ENCODE measurements at regions not wholly inside any gene's neighbourhood (a gene's known extent, or its start where the extent isn't known, plus 50 kb on each side); places are given as distances from the start of the nearest gene placed in this dataset.

DNA sequence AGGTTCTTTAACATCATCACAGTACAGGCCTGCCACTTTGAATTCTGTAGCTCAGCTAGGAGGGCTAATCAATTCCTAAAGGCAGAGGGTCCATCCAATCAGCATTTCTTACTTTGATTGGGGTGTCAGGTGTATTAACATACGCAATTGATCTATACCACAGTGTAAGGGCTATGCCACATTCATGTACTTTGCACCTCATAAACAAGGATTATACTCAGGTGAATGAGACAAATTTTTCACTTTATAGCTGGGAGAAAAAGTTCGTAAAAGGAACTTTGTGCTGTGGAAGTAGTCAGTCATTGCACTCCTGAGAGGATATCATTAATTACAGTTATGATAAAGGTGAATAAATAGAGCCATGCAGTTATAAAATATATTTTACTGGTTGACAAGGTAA, 119.9 kb upstream of the AHR start:
- DNase-seq (ENCODE audit: low read depth), result no peak

DNA sequence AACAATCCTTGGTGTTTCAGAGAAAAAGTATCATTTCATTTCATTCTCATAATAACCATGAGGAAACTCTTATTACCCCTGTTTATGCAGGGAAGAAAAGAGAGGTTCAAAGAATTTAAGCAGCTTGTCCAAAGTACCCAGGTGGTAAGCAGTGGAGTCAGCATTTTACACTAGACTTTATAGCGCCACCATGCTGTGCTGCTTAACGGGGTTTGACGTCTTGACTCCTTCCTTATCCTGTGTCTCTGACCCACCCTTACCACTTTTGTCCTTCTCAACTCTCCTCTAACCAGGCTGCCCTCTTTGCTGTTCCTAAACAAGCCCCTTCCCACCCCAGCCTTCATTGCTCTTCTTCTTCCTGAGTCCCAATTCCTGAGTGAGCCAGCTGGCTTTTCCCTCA, 117.0 kb upstream of the AHR start:
- no peak for DNase-seq (ENCODE audit: low read depth)

DNA sequence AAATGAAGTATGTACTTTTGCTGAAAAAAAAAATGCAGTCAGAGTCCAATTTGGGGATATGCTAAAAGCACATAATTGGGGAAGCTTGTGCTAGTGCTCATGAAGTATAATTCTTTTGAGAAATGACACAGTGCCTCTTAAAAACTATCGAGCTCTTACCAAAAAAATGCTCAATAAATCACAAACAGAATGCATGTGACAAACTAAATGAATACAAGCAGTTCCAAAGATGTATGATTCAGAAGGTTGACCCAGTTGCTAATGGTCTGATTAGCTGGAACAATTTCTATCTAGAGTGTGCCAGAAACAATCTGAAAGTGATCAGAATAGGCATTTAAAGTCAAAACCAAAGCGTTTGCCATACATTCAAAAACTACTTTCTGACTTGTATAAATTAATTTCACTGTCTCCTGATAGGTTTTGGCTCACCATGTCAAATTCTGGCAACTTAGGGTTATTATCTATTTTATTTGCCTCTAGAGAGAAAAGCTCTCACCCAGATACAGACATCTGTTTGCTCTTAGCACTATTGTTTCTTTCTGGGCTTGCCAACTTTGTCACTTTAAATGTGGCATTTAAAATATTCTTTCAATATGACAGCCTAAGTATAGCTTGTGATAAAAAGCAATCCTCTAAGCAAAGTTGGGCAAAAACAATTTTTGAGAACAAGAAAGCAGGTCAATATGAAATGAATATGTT, 114.7 kb upstream of the AHR start:
- no peak for DNase-seq (ENCODE audit: low read depth)

DNA sequence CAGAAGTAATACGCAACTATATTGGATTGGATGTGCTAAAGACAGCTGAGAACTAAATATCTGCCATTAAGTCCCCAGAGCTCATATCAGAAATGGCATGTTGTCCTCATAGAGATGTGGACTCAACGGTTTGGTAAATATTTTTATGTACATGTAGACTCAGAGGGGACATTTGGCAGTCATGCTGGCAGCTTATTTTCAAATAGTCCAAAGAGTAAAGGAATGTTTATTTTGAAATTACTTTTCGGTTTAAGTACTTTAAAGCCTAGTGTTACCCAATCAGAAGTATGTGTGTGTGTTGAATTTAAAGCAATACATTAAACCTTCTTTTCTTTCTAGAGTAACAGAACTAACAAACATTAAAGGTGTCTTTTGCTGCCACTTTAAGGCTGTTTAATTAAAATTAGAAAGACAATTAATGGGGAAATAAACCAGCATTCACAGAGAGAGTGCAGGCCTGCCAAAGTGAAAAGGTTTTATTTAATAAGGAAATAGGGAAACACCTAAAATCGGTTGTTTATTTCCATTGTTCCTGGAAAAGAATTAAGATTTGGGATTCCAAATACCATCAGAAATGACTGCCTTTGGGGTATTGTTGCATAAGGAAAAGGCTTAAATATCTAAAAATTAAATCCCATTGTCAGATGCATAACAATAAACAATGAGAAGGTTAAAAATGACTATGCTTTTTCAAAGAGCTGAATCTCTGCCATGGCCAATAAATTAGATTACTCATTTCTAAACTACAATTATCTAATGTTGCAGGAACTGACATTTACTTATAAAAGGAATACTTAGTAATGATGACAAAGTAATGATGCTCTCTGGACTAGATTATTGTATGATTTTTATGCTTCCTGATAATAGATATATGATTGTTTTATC, 113.4 kb upstream of the AHR start:
- no peak for DNase-seq (ENCODE audit: low read depth)

DNA sequence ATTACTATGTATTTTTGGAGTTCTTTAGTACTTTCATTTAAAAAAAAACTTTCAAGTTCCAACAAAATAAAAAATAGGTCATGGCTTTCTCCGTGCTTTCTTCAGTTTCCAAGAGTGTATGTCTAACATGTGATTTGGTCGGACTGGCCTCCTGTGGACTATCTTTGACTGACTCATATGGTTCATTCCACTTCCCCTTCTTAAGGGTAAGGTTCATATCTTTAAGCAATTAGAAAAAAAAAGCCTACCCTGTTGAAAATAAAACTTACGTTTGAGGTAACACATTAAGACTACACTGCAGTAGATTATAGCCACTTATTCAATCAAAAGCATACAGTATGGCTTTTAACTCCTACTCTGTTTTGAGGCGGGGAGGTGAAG, 112.8 kb upstream of the AHR start:
- DNase-seq (ENCODE audit: low read depth), result peak; percentile 2

DNA sequence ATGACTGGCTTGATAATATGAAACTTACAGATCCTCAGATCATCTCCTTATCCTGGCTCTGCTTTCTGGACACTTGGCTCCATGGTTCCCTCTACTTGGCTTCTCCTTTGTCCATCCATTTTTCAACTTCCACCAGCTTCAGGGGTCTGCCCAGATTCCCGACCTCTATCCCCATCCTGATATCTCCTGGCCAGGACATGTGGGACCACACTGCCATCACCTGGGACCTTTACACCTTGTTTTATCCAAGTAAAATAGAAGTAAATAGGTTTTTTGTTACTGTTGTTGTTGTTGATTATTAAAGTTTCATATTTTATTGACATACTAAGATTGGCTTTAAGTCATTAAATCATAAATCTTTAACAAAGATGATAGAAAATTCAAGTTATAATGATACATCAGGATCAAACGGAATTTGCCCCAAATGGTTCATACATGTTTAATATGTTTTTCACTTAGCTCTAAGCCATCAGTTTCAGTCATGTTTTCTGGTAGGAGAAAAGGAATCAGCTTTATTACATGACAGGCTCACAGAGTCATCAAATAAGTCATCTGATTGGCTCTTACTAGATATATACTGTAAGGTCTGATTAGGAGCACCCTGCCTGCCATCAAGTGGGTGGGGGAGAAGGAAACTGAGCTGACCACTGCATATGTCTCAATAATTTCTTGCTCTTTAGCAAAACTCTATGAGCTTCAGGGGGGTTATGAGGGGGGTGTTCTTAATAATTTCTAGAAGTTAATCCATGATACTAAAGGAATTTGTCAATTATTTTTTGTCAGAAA, 111.5 kb upstream of the AHR start:
- no peak for DNase-seq (ENCODE audit: low read depth)

DNA sequence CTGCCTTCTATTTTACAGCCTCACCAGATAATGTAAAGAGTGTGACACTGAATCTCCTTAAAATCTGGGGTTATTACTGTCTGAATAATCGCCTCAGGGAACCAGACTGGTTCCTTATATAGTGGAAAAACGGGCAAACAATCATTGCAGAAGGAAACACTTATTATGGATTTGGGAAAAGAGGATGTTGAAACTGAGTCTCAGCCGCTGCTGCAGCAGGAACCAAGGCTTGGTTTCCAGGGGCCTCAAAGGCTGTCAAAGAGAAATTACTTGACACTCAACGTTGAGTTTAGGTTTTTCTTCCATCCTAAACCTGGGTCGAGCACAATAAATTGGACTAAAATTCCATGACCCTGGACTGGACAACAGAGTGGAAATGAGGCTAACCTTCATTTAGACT, 103.8 kb upstream of the AHR start:
- DNase-seq (ENCODE audit: low read depth), result no peak

DNA sequence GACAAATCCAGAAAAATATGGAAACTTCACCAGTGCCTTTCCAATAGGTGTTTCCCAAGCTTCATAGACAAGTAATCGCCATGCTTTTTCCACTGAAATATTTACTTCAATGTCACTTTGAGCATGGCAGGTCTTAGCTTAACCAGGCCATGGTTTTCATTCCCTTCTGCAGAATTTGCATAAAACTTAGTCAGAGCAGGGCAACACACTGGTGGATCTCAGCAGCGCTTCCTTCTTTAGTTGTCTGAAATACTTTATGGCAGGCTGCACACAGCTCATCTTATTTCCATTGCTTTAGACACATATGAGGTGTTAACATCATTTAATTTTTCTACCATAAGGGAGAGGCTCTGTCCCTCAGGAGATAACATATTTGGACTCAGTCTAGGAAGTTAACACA, 102.9 kb upstream of the AHR start:
- DNase-seq (ENCODE audit: low read depth), result no peak

DNA sequence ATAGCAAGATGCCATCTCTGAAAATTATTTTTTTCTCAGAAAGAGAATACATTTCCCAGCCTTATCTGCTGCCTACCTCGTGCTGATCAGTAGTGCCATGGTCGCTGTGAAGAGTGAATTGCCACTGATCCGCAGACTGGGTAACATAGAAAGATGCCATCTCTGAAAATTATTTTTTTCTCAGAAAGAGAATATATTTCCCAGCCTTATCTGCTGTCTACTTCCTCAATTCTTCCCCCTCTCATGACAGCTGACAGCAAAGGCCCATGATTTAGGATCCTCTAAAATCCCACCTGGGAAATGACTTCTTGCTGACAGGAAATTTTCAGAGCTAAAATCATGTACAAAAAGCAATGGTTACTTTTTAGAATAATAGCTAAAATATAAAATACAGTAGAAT, 92.5 kb upstream of the AHR start:
- DNase-seq (ENCODE audit: low read depth), result no peak

DNA sequence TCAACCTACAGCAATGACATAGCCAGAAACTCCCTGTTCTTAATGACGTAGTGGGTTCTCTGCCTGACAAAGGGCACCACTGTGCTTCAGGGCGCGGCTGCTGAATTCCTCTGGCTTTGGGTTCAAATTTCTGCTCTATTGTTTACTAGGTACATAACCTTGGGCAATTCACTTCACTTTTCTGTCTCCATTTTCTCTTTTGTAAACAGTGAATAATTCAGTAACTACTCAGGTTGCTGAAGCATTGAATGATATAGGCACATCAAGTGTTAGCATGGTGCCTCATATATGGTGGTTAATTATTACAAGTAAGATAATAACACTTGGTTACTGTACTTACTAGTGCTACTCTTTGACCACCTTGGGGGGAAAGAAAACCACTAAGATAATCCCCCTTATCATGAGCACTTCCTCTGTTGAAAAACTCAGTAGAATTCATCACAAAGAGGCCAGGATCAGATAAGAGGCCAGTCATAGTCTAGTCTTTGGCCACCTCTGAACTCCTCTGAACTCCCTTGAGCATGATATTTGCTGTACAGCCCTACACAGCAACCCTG, 92.0 kb upstream of the AHR start:
- no peak for DNase-seq (ENCODE audit: low read depth)

DNA sequence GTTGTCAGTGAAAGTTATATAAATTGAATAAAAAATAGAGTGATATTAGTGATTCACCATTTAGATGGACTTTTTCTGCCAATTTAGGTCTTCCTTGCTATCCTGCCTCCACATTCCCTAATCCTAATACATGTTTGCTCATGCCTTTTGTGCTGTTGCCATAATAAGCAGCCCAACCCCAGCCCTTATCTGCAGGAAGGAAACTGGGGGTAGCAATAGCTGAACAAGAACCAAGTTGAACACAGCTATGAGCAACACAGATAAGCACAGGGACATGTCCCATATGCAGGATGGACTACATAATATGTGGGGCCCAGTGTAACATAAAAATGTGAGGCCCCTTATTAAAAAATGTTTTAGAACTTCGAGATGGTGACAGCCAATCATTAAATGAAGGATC, 91.2 kb upstream of the AHR start:
- no peak for DNase-seq (ENCODE audit: low read depth)

DNA sequence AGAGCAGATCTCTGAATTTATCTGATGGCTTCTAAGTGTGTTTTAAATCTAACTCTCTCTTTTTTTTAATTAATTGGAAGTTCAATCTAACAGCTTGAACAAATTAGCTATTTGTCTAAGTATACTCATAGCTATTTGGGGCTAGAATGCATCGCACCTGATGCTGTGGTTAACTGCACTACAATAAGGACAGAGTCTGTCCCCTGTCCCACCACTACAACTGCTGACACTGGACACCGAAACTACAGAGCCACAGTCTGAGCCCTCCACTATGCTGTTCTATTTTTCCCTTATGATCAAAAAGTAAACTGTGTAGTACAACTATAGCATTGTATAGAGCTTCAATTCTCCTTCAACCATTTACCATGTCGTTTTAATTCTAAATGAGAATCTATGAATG, 89.4 kb upstream of the AHR start:
- no peak for DNase-seq (ENCODE audit: low read depth)

DNA sequence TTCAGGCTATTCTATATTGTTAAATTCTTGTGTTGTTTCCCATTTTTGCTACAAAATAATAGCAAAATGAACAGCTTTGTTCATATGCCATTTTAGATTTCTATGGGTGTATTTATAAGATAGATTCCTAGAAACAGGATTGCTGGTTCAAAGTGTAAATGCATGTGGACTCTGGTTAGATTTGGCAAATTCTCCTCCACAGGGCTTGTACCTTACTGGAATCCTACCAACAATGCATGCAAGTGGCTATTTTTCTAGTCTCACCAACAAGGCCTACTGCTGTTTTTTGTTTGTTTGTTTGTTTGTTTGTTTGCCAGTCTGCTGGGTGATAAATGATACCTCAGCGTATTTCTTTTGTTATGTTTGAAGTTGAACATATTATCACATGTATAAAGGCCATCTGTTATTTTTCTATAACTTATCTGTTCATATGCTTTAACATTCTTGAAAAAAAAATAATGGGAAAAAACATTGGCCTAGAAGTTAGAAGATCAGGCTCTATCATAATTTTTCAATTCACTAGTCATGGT, 87.1 kb upstream of the AHR start:
- no peak for DNase-seq (ENCODE audit: low read depth)

DNA sequence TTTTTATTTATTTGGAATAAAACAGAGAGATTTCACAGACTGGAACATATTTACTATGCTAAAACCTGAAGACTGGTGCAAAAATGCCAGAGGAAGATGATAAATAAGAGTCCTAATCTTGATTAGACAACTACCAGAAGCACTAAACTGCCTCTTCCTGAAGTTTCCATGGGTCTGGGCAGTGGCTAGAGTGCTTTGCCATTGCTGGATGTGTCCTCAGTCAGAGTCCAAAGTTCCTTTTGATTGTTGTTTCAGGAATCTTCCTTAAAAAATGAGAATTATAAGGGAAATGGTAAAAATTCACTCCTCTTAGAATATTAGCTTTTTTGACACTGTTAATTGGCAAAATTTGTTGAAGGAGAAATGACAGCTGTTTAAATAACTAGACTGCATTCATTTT, 86.3 kb upstream of the AHR start:
- no peak for DNase-seq (ENCODE audit: low read depth)

DNA sequence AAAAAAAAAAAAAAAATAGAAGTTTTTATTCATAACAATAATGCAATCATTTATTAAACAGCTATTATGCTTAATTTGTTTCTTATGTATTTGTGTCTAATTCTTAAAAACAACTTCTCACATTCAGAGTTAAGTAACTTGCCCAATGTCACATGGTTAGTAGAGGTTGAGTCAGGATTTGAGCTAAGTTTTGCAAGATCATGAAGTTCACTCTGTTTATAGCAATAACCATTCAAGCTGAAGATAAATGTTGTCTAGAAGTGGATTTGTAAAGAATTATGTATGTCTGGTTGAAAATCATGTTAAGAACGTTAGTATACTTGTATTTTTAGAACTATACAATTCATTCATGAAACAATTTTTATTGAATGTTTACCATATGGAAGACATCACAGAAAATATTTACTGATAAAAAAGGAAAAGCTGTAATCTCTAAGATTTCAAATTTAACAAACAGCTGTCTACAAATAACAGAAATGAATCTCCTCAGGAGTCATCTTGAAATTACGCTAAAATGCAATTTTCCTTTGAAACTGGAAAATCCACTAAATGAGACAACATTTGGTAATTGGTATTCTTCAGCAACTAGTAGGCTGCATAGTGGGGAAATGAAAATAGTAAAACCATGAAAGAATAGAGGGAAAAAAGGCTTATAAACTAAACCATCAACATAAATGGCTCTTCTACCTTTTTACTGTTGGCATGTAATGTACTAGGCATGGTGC, 70.5 kb upstream of the AHR start:
- no peak for DNase-seq (ENCODE audit: low read depth)

DNA sequence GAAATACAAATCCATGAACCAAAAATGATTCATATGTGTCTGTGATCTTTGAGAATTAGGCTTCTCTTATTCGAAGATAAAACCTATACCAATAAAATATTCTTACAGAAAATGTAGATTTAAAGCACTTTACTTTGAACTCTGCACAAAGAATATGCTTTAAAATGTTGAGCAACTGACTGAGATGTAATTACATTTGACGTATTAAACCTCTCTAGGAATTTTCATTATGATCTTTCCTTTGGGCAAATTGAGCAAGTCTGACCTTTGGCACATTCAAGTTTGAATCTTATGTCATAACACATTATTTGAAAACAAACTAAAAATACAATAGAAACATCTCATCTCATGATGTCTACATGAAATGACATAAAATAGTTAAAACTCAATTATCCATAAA, 69.2 kb upstream of the AHR start:
- DNase-seq (ENCODE audit: low read depth), result no peak

DNA sequence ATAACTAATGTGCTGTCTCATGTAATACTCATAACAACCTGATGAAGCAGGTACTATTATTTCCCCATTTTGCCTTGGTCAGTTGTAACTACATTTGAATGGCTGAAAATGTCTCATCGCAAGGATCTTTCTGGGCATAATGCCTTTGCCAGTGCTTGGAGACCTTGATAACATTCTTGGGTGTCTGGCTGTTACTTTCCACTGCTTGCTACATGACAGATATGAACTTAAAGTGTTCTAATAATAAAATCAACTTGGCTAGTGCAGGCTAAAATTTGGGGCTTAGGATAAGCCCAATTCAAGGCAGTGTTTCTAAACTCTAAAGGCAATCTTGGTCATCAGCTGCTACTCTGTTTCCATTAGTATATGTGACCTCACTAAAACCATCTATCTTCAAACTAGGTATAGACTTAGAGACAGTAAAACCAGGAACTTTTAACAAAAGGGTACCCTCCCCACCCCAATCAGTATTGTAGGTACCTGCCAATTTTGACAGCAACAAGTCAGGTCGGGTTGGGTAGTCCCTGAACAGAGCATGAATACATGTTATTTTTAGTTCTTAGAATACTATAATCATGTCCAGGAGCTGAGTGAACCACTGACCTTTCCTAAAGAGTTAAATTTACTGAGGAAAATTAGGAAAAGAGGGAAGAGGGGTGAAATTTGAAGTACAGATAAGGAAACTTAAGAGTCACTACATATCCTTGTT, 68.2 kb upstream of the AHR start:
- no peak for DNase-seq (ENCODE audit: low read depth)

DNA sequence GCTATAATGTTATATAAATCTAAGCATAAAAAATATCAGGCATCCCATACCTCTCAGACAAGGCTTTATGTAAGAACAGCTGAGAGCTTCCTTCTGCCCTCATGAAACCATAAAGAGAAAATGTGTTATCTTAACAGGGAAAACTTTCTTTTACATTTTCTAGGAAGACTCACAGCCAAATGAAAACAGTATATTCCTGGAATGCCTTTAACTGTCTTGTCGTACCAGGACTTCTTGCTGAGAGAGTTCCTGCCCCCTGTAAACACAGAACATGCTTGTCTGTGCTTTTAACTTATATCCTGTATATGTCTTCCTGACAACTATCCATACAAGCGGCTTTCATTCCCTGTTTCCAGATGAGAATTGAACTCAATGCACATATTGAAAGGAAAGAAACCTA, 64.8 kb upstream of the AHR start:
- DNase-seq (ENCODE audit: low read depth), result no peak

DNA sequence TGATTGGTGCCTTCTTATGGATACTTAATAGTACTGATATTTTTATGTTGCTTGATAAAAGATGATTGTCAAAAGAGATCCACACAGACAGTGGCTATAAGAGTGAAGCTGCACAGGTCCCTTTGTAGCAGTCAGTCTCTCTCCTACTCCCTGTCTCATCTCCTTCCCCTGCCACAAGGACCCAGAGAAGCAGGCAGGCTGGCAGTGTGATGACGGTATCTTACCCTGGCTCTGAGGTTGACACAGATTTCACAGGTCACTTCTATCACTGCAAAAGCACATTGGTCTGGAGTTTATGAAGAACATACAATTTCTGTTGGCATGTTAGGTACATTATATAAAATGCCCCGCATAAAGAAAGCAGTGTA, 64.4 kb upstream of the AHR start:
- peak; percentile 19 for DNase-seq (ENCODE audit: low read depth)

DNA sequence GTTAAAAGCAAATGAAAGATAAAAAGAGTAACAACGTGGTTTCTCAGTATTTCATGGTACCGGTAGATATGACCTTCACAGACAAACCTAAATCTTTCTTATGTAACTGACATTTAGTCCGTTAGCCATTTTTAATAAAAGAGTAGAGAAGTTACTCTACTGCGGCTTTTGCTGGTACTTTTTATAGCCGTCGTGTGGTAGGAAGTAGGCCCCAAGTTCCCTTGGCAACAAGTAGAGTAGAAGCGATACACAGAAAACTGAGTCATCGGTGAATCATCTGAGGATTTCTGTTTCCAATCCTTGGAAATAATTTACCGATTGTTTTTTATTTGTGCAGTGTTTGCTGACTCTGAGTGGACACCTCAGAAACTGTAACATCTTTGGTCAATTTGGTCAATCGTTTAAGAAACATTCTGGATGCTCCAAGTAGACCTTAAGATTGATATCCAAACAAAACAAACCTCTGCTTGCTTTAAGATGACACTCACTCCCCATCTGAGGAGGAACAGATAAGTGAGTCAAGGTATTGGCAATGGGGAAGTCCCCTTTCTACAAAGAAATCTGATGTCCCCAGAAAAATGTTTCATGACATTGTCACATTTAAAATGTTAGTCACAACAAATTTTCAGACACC, 63.9 kb upstream of the AHR start:
- peak; percentile 39 for DNase-seq (ENCODE audit: low read depth)

DNA sequence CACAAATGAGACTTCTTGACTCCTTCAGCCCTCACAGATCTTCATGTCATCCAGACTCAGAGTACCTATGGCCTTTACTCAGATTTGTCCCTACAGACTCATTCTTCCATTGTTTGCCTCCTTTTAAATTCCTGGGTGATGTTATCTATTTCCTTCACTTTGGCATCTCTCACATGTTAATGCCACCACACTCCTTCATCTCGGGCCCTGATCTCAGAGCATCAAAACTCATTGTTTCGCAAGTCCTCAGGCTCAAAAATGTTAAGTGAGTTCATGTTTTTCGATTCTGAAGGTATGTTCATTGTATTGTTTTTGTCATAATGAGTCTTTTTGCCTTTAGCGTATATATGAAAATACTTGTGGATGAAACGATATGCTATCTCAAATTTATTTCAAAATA, 62.3 kb upstream of the AHR start:
- no peak for DNase-seq (ENCODE audit: low read depth)

All from activated T-helper 9 cell treated with anti-CD3 and anti-CD28 coated beads, Interleukin-2, amount 50 U/mL, for 16 hours (primary cell).